HT-29 (cell line): ENCODE measurements at regions not wholly inside any gene's neighbourhood (a gene's known extent, or its start where the extent isn't known, plus 50 kb on each side); places are given as distances from the start of the nearest gene placed in this dataset.
"Not testable (repeated sequence)": the region's sequence is repeated elsewhere in the genome, so short reads cannot be mapped to it uniquely, and the experiment has no call there.

Experiments
- DNase-seq: peaks from one replicate; pipeline ENCODE4 v3.0.0-alpha.2; 2015; ENCODE audit warnings: low spot score

DNA sequence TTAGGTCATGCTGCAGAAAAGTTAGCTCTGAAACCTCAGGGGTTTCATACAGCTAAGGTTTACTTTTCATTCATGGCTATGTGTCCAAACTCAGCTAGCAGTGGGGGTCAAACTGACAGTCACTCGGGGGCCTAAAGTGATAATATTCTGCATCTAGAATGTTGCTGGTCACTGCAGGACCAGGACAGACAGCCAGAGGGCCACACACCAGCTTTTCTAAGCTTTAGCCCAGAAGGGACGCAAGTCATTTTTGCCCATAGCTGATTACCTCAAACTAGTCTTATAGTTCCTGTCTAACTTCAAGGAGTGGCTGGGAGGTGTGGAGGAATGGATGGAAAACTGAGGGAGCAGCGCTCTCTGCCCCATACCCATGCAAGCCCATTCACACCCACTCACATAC lies 163.0 kb upstream of the NLRP1 start:
- no peak for DNase-seq

DNA sequence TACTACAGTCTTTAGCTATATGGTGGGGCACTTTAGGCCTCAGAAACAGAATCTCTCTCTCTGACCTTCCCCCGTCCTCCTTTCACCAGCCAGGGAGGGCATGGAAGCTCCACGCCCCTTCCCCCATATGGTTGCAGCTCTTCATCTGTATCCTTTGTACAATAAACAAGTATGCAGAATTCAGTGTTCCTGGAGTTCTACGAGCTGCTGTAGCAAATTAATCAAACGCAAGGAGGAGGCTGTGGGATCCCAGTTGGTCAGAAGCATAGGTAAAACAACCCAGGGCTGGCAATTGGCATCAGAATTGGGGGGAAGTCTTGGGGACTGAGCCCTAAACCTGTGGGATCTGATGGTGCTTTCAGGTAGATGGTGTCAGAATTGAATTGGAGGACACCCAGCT lies 163.7 kb upstream of the NLRP1 start:
- no peak for DNase-seq

DNA sequence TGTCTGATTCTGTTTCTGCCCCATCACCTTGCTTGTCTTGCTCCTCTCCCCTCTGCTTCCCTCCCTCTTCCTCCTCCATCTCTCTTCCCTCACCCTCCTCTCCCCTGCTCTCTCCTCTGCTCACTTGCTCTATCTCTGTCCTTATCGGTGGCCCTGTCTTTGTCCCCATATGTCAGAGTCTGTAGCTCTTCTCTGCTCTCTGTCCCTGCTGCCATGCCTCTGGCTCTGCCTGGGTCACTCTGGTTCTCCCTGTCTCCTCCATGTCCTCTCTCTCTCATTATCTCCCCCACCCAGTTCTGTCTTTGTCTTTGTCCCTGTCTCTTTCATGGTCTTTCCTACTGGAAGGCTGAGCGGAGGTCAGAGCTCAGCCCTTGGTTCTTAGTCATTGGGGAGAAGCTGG lies 169.1 kb upstream of the NLRP1 start:
- no peak for DNase-seq

DNA sequence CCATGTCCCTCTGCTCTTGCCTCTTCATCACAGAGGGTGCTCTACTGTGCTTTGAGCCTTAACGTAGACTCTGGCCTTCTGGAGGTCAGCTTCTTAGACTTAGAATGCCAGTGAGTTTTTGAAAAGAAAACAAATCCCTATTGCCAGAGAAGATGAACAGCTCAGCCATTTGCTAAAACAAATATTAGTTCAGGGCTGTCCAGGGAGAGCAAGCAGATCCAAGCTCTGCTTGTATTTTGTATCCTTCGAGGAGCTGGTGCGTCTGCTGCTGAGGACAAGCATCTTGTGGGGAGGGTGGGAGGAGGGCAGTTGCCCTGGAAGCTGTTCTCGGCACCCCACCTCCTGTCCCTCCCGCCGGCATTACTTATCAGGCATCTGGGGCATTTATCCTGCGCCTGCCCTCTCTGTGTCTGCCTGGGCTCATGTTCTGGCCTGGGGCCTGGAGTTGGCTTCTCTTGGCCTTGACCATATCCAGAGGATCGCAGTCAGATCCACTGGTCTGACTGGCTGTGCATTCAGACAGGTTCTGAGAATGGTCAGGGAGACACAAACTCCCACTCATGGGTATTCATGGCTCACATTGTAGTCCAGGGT lies 173.1 kb upstream of the NLRP1 start:
- no peak for DNase-seq

DNA sequence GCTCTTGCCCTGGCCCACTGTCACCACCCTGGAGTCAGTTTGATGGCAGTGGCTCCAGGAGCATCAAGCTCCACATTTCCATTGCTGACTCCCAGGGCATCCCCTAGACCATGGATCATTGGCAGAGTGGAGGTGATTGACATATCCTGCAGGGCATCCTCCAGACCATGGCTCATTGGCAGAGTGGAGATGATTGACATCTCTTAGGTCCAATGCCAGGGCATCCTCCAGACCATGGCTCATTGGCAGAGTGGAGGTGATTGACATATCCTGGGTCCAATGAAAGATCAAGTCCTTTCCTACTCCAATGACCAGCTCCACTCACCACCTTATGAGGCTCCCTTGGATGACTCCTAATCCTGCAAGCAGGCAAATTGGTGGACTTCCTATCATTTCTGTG lies 174.3 kb upstream of the NLRP1 start:
- peak; percentile 32 for DNase-seq

DNA sequence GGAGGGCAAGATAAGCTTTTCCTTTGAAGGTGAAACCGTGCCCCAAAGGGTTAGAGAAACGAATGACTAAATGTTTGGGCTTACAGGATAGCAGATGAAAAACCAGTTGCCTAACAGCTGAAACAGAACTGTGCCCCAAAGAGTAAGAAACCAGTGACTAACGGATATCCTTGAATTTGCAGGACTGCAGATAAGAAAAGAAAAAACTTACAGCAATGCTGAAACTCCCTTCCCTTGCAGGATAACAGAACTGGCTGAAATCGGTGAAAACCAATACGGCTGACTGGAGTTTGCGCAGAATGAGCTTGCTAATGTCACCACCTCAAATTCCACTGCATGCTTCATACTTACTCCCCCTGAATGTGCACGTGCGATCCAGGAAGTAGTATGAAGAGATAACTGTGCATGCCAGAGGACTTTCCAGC lies 175.2 kb upstream of the NLRP1 start:
- no peak for DNase-seq

DNA sequence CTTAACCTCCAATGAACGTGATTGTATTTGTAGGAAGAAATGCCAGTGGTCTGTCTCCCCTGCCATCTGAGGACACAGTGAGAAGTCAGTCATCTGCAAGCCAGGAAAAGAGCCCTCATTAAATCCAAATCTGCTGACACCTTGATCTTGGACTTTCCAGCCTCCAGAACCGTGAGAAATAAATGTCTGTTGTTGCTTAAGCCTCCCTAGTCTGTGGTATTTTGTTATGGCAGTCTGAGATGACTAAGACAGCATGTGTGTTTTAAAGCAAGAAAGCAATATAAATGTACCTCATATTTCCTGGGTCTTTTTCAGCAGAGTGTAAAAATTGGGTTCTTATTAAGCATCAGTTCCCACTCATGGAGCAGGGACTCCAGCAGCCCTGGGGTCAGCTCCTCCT lies 177.9 kb upstream of the NLRP1 start:
- DNase-seq, result no peak

DNA sequence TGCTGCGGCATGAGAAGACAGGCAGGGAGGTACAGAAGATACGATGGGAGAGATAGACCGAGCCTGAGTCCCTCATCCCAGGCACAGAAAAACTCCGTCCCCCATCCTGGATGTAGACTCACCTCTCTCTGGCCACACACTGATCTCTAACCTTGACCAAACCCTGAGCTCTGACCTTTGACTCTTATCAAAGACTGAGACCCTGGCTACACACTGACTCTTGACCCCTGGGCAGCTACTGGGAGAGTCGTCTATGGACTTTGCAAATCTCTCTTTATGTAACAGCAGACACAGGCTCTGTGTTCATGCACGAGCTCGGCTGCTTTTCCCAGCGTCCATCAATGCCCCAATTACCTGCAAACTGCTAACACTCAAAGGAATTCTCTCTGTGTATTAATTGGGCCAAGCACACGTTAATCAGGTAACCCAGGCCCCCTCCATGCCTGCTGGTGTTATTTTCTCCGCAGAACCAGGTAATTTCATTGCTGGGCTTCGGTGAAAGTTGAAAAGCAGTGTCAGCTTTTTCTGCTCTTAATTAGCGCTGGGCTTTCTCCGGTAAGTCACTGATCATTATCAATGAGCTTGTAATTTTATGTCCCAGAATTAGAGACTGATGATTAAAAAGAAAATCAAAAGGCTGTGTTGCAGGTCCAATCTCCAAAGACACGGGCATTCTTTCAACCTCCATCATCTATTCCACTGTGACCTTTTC lies 179.4 kb upstream of the NLRP1 start:
- no peak for DNase-seq

DNA sequence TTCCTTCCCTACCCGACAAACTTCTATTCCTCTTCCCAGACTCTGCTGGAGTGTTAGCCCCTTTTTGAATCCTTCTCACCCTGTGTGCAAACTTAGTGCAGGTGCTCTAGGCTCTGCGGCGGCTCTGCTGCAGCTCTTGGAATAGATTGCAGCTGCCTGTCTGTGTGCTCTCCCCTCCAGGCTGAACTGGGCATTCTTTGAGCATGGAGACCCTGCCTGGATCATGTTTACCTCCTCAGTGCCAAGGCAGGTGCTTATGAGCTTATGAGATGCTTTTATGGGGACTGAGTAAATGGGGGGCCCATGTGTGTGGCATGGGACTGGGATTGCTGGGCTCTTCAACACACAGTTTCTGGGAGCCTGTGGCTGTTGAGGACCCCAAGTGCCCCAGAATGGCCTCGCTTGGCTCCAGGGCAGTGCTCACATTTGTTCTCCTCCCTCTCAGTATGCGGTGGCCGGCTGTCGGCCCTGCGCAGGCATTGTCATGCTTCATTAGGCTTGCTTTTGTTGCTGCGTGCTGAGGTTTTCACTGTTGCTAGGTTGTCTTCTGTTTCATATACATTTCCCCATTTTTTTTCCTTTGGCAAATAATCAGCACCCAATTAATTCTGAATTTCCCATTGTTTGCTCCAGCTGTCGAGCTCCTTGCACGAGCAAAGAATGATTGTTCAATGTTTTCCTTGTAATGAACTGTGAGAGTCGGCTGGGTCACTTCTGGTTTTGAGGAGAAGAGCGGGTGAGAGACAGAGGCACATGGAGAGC lies 185.5 kb upstream of the NLRP1 start:
- no peak for DNase-seq

DNA sequence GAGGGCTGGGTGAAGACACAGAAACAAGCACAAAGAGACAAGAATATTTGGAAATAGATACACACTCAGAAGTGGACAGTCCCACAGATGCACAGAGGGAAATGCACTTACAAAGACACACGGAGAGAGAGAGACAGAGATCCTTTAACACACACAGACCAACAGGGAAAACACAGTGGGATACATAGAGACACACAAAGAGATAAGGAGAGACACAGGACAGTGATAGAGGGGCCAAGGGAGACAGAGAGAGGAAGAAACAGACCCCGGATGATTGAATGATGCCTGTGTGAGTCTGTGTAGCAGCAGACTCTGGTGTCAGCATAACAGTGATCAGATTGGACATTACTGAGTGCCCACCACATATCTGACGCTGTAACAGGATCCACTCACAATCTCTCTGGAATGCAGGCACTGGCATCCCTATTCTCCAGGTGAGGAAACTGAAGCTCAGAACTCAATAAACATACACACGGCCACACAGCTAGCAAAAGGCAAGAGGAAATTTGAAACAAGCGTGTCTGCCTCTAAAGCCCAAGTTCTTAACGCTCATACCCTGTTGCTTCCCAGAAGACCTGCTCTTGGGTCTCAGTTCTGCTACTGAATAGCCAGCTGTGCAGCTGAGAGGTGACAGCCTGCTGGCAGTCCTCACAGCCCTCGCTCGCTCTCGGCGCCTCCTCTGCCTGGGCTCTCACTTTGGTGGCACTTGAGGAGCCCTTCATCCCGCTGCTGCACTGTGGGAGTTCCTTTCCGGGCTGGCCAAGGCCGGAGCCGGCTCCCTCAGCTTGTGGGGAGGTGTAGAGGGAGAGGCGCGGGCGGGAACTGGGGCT lies 186.3 kb upstream of the NLRP1 start:
- no peak for DNase-seq

DNA sequence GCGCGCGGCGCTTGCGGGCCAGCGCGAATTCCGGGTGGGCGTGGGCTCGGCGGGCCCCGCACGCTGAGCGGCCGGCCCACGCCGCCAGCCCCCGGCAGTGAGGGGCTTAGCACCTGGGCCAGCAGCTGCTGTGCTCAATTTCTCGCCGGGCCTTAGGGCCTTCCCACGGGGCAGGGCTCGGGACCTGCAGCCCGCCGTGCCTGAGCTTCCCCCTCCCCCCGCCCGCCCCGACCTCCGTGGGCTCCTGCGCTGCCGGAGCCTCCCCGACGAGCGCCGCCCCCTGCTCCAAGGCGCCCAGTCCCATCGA lies 186.9 kb upstream of the NLRP1 start:
- DNase-seq, result not testable (repeated sequence)

DNA sequence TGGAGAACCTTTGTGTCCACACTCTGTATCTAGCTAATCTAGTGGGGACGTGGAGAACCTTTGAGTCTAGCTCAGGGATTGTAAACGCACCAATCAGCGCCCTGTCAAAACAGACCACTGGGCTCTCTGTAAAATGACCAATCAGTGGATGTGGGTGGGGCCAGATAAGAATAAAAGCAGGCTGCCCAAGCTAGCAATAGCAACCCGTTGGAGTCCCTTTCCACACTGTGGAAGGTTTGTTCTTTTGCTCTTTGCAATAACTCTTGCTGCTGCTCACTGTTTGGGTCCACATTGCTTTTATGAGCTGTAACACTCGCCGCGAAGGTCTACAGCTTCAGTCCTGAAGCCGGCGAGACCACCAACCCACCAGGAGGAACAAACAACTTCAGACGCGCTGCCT lies 187.7 kb upstream of the NLRP1 start:
- not testable (repeated sequence) for DNase-seq

DNA sequence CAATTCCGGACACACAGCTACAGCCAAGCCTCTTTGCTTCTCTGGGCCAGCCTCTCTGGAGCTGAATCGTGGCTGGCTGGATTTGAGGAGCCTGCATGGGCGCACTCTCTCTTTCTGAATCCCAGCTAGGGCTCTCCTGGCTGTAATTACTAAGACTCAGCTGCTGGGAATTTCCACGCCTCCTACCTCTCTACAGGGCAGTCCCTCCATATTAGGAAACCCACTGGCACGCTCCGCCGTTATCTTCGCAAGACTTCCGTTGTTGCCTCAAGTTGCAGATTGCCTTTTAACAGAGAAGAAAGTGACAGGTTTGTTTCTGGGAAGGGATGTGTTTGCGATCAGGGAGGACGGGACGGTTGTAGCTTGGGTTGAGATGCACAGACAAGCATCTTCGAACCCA lies 188.4 kb upstream of the NLRP1 start:
- no peak for DNase-seq

DNA sequence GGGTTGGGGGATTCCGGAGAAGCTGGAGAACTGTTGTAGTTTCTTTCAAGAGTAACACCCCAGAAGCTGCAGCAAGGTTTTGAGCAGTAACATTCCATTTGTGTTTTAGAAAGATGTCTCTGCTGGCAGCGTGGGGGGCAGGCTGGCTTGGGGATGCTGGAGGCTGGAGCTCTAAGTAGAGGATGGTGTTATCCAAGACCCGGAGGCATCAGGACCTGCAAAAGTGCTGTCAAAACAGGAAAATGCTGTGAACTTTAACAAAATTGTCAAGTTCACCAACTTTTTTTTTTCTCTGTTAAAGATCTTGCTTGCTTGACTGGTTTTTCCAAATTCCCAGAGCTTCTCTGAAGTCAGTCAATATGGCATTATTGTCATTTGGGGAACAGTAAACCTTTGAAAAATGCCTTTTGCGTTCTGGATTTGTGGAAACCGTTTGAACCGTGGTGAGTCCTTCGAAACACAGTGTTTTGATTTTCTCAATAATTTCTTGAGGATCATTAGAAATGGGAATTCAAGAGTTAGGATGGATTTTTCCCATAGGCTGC lies 189.6 kb upstream of the NLRP1 start:
- no peak for DNase-seq

DNA sequence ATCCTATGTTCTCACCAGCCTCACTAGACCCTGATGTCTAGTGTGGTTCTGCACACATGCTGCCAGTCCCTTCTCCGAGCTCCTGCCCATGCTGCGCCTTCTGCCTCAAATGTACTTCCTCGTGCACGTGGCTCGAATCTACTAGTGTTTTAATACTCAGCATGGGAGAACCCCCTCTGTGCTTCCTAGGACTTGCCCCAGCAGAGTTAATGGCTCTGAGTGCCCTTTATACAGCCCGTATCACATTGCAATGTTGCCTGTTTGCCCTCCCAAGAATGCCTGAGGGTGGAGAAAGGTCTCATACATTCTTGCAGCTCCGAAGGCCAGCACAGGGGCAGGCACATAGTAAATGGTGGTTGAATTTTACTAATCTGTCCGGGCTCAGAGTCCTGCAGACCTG lies 190.8 kb upstream of the NLRP1 start:
- no peak for DNase-seq

DNA sequence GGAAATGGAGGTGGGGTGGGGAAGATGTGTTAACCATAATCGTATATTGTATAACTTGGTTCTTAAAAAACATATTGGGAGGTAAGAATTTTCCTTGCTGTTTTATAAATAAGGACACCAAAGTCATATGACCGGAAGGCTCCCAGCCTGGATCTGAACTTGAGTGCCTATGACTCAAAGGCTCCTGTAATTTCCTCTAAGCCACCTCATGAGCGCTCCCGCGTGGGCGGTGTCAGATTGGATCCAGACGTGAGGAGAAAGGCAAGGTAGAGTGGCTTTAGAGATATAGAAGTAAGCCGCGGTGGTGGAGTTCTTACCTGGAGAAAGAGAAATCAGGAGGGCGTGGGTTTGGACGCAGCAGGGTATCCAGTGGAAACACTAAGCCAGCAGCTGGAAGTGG lies 196.2 kb upstream of the NLRP1 start:
- DNase-seq, result peak; percentile 3

DNA sequence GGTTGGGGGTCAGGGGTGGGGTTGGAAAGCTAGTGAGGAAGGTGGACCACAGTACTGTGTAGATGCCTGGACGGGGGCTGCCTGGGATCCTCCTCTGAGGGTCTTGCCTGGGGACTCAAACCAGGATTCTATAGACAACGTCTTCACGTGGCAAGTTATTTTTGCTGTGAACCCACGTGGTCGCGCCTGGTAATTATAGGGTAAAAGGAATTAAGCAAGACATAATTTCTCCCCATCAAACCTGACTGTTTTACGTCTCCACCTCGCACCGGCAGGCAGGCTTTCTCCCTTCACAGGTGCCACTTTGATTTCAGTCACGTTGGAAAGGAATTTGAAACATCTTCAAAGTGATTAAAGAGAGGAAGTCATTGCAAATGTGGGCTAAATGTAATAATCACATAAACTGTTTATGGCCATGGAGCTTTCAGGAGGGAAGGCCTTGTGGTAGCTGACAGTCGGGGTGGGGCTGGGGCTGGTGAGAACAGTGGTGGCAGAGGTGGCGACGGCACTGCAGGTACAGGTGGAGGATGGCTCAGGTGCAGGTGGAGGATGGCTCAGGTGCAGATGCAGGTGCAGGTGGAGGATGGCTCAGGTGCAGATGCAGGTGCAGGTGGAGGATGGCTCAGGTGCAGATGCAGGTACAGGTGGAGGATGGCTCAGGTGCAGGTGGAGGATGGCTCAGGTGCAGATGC lies 197.1 kb upstream of the NLRP1 start:
- DNase-seq, result no peak

DNA sequence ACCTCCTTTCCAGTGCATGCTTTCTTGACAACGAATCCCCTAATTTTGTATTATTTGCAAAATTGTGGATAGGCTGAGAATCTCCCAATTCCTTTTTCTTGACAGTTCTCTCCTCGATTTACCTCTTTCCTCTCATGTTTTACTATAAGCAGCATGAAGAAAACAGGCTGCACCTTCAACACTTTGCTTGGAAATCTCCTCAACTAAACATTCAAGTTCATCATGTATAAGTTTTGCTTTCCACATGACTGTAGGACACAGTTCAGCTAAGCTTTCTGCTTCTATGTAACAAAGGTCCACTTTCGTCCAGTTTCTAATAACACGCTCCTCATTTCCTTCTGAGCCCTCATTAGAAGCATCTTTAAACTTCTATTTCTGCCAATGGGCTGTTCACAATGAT lies 199.0 kb upstream of the NLRP1 start:
- DNase-seq, result no peak

DNA sequence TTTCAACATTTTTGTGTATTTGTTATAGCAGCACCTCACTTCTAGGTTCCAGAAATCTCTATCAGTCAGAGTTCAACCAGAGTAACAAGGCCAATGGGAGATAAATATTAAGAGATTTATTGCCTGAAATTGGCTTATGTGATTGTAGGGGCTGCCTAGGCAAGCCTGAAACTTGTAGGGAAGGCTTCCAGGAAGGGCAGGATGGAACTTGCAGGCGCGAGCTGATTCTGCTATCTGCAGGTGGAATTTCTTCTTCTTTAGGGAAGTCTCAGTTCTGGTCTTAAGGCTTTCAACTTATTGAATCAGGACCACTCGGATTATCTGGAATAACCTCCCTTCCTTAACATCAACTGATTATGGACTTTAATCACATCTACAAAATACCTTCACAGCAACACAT lies 199.5 kb upstream of the NLRP1 start:
- DNase-seq, result no peak

DNA sequence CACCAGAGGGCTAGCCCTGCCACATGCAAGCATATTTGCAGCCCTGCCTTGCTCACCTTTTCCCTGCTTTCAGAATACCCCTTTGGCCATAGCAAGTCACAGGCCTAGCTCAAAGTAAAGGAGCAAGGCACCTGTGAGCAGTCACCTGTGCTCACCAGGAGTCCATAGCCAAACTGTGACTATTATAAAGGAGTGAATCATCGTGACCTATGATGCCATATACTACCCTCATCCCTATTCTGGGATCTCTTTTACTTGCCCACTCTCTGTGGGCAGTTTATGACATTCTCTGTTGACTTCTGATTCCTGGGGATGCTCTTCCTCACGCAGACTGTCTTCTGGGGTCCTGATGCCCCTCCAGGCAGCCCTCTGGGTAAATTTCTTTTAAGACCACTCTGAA lies 200.5 kb upstream of the NLRP1 start:
- no peak for DNase-seq

DNA sequence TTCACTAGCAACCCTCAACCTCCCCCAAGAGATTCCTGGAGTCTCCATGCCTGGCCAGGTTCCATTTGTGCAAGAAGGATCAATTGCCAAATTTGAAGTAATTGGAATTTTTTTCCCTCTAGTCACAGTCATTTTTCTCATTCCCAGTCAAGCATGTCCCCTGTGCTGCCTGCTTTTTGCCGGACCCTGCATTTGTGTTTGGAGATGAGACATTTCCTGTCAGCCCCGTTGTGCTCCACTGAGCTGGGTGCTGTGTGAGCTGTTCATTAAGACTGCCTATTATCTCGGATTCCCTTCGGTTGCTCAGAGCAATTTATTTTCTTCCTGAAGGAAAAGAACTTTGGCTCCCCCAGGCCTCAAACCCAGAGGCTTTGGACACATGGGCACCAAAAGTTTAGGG lies 201.0 kb upstream of the NLRP1 start:
- DNase-seq, result no peak
